ENCODE measurements at regions not wholly inside any gene's neighbourhood (a gene's known extent, or its start where the extent isn't known, plus 50 kb on each side); places are given as distances from the start of the nearest gene placed in this dataset.

GRCh38 chr1:43061757-43062156 lies 103.1 kb upstream of the SLC2A1 start:
- TF ChIP-seq, protein P1, sequence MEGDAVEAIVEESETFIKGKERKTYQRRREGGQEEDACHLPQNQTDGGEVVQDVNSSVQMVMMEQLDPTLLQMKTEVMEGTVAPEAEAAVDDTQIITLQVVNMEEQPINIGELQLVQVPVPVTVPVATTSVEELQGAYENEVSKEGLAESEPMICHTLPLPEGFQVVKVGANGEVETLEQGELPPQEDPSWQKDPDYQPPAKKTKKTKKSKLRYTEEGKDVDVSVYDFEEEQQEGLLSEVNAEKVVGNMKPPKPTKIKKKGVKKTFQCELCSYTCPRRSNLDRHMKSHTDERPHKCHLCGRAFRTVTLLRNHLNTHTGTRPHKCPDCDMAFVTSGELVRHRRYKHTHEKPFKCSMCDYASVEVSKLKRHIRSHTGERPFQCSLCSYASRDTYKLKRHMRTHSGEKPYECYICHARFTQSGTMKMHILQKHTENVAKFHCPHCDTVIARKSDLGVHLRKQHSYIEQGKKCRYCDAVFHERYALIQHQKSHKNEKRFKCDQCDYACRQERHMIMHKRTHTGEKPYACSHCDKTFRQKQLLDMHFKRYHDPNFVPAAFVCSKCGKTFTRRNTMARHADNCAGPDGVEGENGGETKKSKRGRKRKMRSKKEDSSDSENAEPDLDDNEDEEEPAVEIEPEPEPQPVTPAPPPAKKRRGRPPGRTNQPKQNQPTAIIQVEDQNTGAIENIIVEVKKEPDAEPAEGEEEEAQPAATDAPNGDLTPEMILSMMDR (CRISPR knock-in tag; IDR thresholded peaks at IDR 0.05), result no peak
- TF ChIP-seq KLF15 (CRISPR knock-in tag; IDR thresholded peaks at IDR 0.05; ENCODE audit: borderline replicate concordance) (no peak), SRF (IDR thresholded peaks at IDR 0.05; ENCODE audit: low read depth, low read length) (no peak), CBX5 (CRISPR knock-in tag; IDR thresholded peaks at IDR 0.05; ENCODE audit: borderline replicate concordance) (no peak), SIN3B (IDR thresholded peaks at IDR 0.05; ENCODE audit: low read length) (no peak), RBAK (CRISPR knock-in tag; IDR thresholded peaks at IDR 0.05) (no peak), ETS1 (CRISPR knock-in tag; IDR thresholded peaks at IDR 0.05) (no peak), ZBTB8A (CRISPR knock-in tag; IDR thresholded peaks at IDR 0.05; ENCODE audit: borderline replicate concordance, low read depth) (no peak), ZNF615 (CRISPR knock-in tag; IDR thresholded peaks at IDR 0.05; ENCODE audit: borderline replicate concordance) (no peak), NFYB (CRISPR knock-in tag; IDR thresholded peaks at IDR 0.05) (no peak)
- TF ChIP-seq, protein P2, sequence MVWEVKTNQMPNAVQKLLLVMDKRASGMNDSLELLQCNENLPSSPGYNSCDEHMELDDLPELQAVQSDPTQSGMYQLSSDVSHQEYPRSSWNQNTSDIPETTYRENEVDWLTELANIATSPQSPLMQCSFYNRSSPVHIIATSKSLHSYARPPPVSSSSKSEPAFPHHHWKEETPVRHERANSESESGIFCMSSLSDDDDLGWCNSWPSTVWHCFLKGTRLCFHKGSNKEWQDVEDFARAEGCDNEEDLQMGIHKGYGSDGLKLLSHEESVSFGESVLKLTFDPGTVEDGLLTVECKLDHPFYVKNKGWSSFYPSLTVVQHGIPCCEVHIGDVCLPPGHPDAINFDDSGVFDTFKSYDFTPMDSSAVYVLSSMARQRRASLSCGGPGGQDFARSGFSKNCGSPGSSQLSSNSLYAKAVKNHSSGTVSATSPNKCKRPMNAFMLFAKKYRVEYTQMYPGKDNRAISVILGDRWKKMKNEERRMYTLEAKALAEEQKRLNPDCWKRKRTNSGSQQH (CRISPR knock-in tag; IDR thresholded peaks at IDR 0.05; ENCODE audit: low read depth), result no peak

All from HepG2 (cell line).